Skeletal muscle cell (primary cell): ENCODE measurements at regions not wholly inside any gene's neighbourhood (a gene's known extent, or its start where the extent isn't known, plus 50 kb on each side); places are given as distances from the start of the nearest gene placed in this dataset.
A peak's percentile ranks its signal among the peaks of the same experiment; 100 is the strongest.

ENCODE experiments used
- DNase-seq: peaks from one replicate; pipeline ENCODE4 v3.0.0-alpha.2; 2010; ENCODE audit warnings: low read depth
- H3K4me3 ChIP-seq: 2 replicates; pipeline ENCODE4 v1.5.1; 2011; ENCODE audit warnings: low read depth, mild to moderate bottlenecking, control low read depth, low read length, moderate library complexity

DNA sequence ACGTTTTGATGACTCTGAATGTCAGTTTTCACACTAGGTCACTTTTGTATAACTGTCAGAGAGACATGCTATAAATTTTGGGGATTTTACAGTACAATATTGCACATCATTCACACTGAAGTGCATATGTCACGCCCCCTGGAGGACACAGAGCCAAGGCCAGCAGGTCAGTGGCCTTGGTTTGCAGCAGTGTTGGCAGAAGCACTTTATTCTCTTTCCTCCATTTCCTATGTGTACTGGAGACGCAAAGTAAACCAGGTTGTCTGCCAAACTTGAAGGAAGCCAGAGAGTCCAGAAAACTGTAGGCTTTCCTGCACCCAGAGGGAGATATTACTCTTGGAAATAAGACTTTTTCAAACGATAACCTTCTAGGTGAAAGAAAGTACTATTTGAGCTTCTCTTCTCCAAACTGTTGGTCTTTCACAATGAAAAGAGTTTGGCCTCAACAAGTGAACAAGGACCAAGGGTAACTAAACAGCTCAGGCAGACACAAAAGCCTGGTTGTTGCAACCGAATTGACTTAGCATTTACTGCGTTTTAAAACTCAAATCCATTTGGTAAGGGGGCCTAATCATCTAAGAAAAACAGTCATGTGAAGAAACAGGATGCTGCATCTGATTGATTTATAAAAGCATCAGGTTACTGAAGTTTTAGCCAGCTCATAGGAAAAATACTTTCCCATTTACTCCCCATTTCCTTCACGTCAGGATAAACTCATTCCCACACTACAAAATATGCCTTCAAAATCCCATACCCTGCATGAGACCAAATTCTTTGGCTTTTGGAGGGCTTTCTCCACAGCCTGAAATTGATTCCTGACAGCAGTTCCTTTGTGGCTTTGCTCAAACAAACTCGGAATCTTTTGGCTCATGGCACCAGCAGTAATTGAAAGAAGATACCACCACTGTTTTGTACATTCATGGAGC is 83.0 kb upstream of the SEC61G start:
- peak; percentile 65 for DNase-seq
- H3K4me3 ChIP-seq, result no peak overlapping the region

DNA sequence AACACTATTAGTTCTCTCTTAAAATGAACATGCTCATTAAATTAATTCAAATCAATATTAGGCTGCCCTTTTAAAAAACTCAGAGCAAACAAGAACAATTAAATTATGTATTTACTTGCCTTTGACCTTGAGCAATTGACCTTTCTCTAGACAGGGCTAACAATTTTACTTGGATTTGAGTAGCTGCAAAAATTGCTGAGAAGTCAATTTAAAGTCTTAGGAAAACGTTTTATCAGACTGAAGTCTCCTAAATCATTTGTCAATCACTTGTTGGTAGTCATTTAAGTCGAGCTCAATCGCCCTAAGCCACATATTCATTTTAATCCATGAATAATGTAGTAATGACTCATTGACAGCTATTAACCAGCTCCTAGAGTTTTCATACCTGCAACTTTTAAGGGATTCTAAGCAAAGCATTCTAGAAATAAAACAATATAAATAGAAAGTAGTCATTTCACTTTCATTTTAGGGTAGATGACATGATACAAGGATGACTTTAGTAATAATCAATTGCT is 84.9 kb upstream of the SEC61G start:
- no peak for DNase-seq
- H3K4me3 ChIP-seq, result no peak overlapping the region

DNA sequence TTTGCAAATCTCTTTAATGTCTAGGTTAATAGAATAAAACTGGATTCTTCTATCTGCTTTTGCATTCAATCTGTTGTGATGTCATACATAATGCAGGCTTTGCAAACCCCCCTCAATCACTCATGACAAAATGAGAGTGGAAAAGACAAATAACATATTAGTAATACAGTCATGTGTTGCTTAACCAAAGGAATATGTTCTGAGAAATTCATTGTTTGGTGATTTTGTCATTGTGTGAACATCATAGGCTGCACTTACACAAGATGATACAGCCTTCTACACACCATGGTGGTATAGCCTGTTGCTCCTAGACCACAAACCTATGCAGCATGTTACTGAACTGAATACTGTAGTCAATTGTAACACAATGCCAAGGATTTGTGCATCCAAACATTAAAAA is 87.3 kb upstream of the SEC61G start:
- no peak overlapping the region for H3K4me3 ChIP-seq
- DNase-seq, result peak; percentile 18

DNA sequence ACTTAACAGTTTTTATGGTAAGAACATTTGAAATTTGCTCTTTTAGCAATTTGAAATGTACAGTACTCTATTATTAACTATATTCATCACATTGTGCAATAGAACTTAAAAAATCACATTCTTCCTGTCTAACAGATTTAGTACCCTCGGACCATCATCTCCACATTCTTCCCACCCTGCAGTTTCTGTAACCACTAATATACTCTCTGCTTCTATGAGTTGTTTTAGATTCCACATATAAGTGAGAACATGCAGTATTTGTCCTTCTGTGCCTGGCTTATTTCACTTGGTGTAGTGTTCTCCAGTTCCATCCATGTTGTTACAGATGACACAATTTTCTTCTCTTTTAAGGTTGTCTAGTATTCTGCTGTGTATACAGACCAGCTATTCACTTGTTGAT is 88.9 kb upstream of the SEC61G start:
- DNase-seq, result no peak
- H3K4me3 ChIP-seq, result no peak overlapping the region

DNA sequence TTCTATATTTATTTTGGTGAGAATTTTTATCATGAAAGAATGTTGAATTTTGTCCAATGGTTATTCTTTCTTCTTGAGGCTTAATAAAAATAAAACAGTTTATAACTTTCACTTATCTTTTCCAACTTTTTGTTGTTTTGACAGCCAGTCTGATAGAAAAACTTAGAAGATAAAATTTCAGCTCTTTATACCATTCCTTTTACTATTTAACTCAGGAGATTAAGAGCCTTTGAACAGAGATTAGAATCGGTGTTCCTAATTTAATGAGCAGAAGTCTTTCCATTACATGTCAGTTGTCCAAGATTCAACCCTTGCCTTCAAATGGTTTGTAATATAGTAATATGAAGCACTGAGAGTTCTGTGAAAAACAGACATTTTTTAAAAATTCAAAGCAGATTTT is 97.8 kb upstream of the SEC61G start:
- no peak for DNase-seq

DNA sequence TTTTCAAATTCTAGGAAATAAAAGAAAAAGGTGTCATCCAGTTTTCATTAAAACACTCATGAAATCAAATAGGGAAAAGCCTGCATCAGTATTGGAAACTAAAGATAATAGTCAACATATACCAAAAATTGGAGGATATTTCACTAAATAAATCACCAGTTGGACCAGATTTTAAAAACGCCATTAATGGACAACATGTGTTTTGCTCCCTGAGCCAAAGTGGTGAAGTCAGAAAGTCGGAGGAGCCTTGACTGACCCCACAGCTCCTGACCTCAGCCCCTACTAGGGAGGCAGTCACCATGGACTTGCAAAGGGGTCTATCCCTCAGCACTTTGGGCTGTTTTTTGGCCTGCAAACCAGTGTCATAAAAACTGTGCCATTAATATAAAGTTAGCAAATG is 98.3 kb upstream of the SEC61G start:
- DNase-seq, result no peak

More for the DNA sequence above, 97.8 kb upstream of the SEC61G start:
- no peak overlapping the region for H3K4me3 ChIP-seq

DNA sequence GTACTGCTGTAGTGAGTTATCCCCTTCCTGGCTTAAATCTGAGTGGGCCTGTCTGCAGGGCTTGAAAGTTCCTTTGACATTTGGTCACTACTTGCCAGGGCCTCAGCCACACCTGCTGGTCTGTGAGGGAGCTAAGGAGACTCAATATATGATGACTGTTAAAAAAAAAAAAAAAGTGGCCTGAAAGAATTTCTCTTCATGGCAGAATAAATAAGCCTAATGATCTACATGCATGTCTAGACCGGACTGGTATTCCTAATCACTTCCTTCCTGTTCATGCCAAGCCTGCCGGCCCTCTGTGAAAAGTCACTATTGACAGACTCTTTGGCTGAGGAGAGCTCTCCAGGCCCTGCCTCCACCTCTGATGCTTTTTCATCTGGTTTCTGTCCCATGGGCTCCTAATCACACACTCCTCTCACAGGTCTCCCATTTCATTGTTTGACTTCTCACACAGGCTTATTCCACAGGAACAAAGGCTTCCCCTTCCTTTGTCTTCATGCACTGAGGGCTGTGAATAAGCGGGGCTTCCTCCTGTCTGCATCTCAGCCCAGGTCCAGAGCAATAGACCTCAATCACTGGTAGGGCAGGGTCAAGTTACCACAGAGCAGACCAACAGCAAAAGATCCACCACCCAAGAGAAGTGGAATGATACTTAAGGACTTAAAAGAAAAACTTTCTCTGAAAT is 99.1 kb upstream of the SEC61G start:
- no peak overlapping the region for H3K4me3 ChIP-seq
- DNase-seq, result no peak

More for the DNA sequence above, 98.3 kb upstream of the SEC61G start:
- H3K4me3 ChIP-seq, result no peak overlapping the region

DNA sequence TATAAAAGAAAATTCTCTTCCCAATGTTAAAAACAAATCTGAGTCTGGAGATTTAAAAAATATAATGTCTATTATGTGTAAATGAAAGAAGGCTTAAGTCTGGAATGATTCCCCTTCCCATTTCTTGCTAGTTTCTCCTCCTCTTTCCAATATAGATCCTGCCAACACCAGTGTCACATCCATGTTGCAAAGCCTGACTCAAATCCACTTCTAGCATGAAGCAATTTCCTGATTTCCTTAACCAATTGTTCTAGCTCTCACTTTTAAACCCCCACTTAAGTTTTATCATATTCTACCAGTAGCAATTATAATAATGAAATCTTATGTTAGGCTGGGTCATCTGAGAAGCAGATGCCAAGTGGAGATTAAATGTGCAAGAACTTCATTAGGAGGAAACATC is 100.1 kb upstream of the SEC61G start:
- H3K4me3 ChIP-seq, result no peak overlapping the region
- no peak for DNase-seq

DNA sequence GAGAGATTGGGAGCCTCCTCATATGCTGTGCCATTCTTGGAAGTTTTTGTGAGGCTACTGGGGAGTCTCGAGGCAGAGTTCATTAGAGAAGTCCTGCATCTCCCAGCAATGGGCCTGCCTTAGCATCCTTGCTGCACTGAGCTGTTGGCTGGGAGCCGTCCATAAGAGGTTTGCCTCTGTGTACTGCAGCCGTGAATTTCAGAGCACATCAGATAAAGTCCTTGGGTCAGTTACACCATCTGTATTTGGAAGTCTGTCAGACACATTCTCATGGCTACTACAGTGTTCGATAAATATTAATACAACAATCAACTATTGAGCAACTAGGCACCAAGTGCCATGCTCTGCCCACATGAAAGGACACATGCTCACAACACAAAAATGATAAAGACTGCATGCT is 100.5 kb upstream of the SEC61G start:
- DNase-seq, result no peak
- H3K4me3 ChIP-seq, result no peak overlapping the region

DNA sequence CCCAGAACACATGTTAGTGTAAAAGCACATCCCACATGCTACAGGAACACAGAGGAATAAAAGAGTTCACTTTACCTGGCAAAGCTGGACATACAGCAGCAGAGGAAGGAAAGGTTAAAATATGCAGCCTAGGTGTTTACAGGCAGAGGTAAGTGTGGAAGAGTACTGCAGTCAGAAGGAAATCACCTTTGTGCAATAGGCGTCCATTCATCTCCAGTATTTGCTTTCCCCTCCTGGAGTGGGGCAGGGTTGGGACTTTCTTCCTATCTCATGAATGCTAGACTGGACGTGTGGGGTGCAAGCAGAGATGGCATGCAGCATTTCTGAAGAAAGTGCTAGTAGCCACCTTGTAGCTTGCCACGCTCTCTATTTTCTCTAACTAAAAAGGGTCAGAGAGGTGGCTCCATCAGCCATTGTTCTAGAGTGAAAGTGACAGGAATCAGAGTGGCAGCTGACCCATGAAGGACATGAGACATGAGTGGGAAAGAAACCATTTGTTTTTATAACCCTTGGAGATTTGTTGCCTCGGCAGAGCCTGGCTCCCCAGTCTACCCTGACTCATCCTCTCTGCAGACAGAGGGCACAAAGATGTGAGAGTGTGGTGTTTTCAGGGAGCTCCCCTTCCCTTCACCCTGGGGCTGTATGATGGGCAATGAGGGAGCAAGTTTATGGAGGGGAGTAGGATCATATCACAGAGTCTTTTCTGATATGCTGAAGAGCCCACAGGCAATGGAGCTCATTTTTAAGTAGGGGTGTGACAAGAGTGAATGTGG is 101.2 kb upstream of the SEC61G start:
- DNase-seq, result no peak
- H3K4me3 ChIP-seq, result no peak overlapping the region

DNA sequence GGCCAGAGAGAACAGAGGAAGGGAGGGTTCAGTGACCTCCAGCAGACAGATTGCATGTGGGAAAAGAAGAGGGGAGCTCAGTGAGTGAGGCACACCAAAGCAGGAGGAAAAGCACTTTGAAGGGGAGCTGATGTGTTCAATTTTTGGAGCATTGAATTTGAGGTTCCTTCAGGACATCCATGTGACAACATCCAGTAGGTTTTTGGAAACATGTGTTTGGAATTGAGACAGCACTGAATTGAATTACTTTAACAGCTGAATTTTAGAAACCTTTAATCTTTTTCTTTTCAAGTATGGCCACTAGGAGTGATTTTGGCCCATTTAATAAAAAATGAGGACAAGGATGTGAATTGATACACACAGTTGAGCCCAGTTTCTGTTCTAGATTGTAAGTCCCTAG is 101.8 kb upstream of the SEC61G start:
- DNase-seq, result no peak
- no peak overlapping the region for H3K4me3 ChIP-seq

DNA sequence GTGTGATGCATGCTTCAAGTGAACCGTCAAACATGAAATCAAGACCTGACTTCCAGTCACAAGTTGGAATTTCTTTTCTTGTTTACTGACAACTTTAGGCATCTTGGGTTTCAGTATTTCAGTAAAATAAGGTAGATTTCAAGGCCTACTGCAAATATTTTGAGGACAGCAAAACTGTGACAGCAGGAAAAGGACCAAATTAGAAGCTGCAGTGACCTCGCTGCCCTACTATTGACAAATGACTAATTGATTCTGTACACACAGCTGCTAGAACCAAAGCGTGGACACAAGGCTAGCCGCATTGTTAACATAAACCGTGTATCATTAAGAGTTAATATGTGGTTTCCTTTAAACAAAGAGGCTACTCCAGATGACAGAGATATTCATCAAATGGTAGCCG is 105.7 kb upstream of the SEC61G start:
- no peak overlapping the region for H3K4me3 ChIP-seq
- no peak for DNase-seq

DNA sequence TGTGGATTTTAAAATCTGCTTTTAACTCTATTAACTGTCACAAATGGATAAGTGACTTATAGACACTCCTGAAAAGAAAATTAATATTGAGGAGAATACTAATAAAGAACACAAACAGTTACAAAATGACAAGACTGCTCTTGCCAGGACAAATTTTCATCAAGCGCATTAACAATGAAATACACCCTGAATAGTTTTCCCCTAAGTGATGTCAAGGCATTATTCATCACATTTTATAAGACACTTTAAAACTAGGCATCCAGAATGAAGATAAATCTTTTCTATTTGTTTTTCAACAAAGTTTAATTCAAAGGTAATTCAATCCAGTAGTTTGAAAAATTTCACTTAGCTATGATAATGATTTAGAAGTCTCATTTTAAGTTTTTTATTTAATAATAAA is 110.5 kb upstream of the SEC61G start:
- H3K4me3 ChIP-seq, result no peak overlapping the region
- DNase-seq, result no peak

DNA sequence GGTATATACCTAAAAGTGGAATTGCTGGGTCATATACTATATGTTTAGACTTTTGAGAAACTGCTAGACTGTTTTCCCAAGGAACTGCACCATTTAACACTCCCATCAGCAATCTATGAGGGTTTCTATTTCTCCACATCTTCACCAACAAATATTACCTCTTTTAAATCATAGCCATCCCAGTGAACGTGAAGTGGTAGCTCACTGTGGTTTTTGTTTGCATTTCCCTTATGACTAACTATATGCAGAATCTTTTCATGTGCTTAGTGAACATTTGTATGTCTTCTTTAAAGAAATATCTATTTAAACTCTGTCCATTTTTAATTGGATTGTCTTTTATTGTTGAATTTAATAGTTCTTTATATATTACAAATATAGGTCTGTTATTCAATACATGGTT is 115.8 kb upstream of the SEC61G start:
- H3K4me3 ChIP-seq, result no peak overlapping the region

DNA sequence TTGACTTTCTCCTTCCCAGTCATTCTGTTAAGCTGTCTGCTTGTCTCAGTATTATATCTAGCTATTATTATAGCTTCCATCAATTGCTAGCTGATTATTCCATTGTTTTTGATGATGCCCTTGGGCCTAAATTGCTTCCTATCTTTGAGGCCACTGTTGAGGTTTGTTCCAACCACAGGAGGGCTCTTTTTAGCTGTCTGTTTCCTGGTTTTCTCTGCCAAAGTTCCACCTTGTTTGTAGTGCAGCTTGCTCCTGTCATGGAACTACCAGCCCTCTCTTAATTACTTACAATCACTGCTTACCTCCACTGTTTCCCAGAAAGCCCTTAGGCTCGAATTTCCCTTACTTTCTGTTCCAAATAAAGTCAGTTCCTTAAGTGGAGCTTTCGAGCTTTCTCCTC is 118.7 kb upstream of the SEC61G start:
- DNase-seq, result no peak
- no peak overlapping the region for H3K4me3 ChIP-seq

More for the DNA sequence above, 115.8 kb upstream of the SEC61G start:
- DNase-seq, result no peak

DNA sequence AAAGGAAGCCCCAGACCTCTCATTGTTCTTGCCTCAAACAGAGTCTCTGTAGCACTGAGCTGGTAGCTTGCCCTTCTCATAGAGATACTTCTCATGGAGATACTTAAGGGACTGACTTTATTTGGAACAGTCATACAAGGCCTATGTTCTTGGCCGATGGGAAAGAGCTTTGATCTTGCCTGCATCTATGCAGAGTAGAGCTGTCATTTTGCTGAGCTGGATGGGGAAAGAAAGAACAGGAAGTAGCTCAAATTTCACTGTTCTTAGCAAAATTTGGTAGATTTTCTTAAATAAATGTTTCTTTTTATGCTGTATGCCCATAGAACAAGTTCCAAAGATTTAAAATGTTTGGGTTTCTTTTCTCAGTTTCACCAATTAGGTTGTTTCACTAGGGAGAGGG is 119.3 kb upstream of the SEC61G start:
- no peak overlapping the region for H3K4me3 ChIP-seq
- DNase-seq, result peak; percentile 24

DNA sequence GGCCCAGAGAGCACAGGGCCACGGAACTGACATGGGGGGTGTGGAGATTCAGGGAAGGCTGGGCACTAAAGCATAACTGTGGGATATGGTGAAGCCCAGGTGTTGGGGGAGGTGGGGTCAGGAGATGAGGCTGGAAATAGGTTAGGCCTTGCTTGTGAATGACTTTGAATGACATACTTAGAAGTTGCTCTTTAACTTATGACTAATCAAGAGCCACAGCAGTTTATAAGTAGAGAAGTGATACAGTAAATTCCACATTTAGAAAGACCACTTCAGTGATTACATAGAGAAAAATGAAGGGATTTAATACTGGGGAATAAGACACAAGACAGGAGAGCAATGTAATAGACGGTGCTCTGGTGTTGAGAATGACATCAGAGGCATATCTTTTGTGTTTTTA is 120.8 kb upstream of the SEC61G start:
- no peak for DNase-seq
- H3K4me3 ChIP-seq, result no peak overlapping the region

DNA sequence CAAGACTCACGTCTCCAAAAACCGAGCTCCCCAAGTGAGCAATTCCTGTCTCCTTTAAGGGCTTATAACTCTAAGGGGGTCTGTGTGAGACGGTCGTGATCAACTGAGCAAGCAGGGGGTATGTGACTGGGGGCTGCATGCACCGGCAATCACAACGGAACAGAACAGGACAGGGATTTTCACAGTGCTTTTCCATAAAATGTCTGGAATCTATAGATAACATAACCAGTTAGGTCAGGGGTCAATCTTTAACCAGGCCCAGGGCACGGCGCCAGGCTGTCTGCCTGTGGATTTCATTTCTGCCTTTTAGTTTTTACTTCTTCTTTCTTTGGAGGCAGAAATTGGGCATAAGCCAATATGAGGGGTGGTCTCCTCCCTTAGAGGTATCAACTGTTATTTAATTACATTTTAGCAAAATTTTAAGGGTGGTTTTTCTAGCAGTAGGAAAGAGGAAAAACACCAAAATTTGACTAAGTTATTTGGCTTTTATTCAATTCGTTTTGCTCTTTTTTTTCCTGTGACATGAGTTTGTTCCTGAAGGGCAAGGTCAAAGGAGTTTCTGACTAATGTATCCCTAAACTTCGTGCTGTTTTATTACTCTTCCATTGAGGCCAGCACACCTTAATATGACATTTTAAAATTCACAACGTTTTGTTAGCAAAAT is 121.4 kb upstream of the SEC61G start:
- DNase-seq, result no peak
- H3K4me3 ChIP-seq, result no peak overlapping the region

DNA sequence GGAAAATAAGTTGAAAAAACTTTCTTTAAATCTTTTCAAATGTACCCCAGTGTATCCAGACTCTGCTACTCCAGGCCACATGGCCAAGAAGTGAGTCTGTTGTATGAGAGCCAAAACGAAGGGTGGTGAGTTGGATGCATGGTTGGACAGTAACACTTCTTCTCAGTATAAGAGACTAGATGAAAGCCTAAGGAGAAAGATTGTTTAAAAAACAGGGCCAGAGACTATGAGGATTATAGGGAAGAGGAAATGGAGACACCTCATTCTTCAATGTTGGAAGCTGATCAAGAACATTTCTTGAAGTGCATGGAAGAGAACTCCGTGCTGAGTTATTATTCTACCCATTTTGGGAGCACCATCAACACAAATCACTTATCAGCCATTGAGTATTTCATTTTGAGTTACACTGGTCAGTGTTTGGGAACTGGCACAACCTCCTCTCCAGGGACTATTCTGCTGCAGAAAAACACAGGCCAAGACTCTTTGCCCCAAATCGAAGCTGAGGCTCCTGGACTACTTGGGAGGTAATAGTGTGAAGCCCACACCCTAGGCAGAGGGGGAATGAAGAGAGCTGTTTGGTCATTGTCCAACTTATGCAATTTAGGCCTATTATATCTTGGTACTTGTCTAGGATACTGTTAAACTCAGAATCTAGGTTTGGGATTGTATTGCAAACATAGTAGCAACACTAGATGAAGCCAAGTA is 123.0 kb upstream of the SEC61G start:
- H3K4me3 ChIP-seq, result no peak overlapping the region

More for the DNA sequence above, 123.0 kb upstream of the SEC61G start:
- DNase-seq, result no peak
